Mammary epithelial cell (primary cell): ENCODE measurements at regions not wholly inside any gene's neighbourhood (a gene's known extent, or its start where the extent isn't known, plus 50 kb on each side); places are given as distances from the start of the nearest gene placed in this dataset.

Experiments
- CTCF ChIP-seq, 2 donors: IDR thresholded peaks in 1 of 2; conservative IDR thresholded peaks in 1 of 2; 2 replicates each; pipeline ENCODE4 v1.5.1; 2011 to 2012; ENCODE audit warnings: inconsistent platforms in 2 of 2, low read length in 2 of 2, mild to moderate bottlenecking in 2 of 2, control low read depth in 1 of 2, low read depth in 1 of 2; ENCODE audit not compliant: insufficient read depth in 1 of 2; ENCODE audit errors: extremely low read depth in 1 of 2
- EZH2 ChIP-seq: IDR thresholded peaks from 2 replicates; pipeline ENCODE4 v1.6.1; 2012; ENCODE audit warnings: low read length, inconsistent platforms, borderline replicate concordance

- TF ChIP-seq CTCF (conservative IDR thresholded peaks at IDR 0.05 in 1 of 2, IDR thresholded peaks at IDR 0.05 in 1 of 2; ENCODE audit: extremely low read depth in 1 of 2, insufficient read depth in 1 of 2, low read depth in 1 of 2, low read length in 2 of 2) = no peak
- no peak for TF ChIP-seq EZH2
These were observed 50.8 kb upstream of the PRICKLE1 start for GRCh38 chr12:42640391-42640790.
